HG03097 (cell line): ENCODE measurements at regions not wholly inside any gene's neighbourhood (a gene's known extent, or its start where the extent isn't known, plus 50 kb on each side); places are given as distances from the start of the nearest gene placed in this dataset.

ENCODE experiments used
- ATAC-seq: cut with Tn5 transposase; IDR thresholded peaks from one replicate; pipeline ENCODE4 v1.9.1; 2021; ENCODE audit not compliant: unreplicated experiment, low FRiP score

- no peak for ATAC-seq
Observed at GRCh38 chr3:101172516-101172915, 147.9 kb downstream of the IMPG2 start.

GRCh38 chr3:101171681-101172191 lies 148.6 kb downstream of the IMPG2 start:
- ATAC-seq: no peak

GRCh38 chr3:101170806-101171558 lies 149.4 kb downstream of the IMPG2 start:
- no peak for ATAC-seq

GRCh38 chr3:101170062-101170771 lies 150.2 kb downstream of the IMPG2 start:
- no peak for ATAC-seq

GRCh38 chr3:101169516-101169915 lies 150.9 kb downstream of the IMPG2 start:
- no peak for ATAC-seq

GRCh38 chr3:101167376-101167775 lies 153.0 kb downstream of the IMPG2 start:
- ATAC-seq: no peak

- no peak for ATAC-seq
Observed at GRCh38 chr3:101166150-101166549, 154.2 kb downstream of the IMPG2 start.

- no peak for ATAC-seq
Observed at GRCh38 chr3:101163554-101163953, 156.8 kb downstream of the IMPG2 start.

- no peak for ATAC-seq
Observed at GRCh38 chr3:101159478-101159877, 160.9 kb downstream of the IMPG2 start.

GRCh38 chr3:101158374-101158773 lies 162.0 kb downstream of the IMPG2 start:
- ATAC-seq: no peak

GRCh38 chr3:101156787-101157345 lies 163.5 kb downstream of the IMPG2 start:
- no peak for ATAC-seq

- no peak for ATAC-seq
Observed at GRCh38 chr3:101155825-101156224, 162.6 kb upstream of the ABI3BP start.

GRCh38 chr3:101154401-101154800 lies 161.2 kb upstream of the ABI3BP start:
- no peak for ATAC-seq

GRCh38 chr3:101151286-101151913 lies 158.2 kb upstream of the ABI3BP start:
- ATAC-seq: no peak

- no peak for ATAC-seq
Observed at GRCh38 chr3:101150504-101150903, 157.3 kb upstream of the ABI3BP start.

- no peak for ATAC-seq
Observed at GRCh38 chr3:101149707-101150106, 156.5 kb upstream of the ABI3BP start.

- ATAC-seq: no peak
Observed at GRCh38 chr3:101149251-101149650, 156.0 kb upstream of the ABI3BP start.

GRCh38 chr3:101148001-101148400 lies 154.8 kb upstream of the ABI3BP start:
- ATAC-seq: no peak

- no peak for ATAC-seq
Observed at GRCh38 chr3:101146946-101147345, 153.7 kb upstream of the ABI3BP start.

GRCh38 chr3:101144105-101144504 lies 150.9 kb upstream of the ABI3BP start:
- ATAC-seq: no peak

GRCh38 chr3:101143012-101143411 lies 149.8 kb upstream of the ABI3BP start:
- ATAC-seq: no peak
